MM.1S (cell line): ENCODE measurements at regions not wholly inside any gene's neighbourhood (a gene's known extent, or its start where the extent isn't known, plus 50 kb on each side); places are given as distances from the start of the nearest gene placed in this dataset.

Source experiments
- CTCF ChIP-seq: fragments of 300-600 bp; sonication (generic); IDR thresholded peaks from 2 replicates; pipeline ENCODE4 v1.5.1; 2016; ENCODE audit warnings: antibody characterized with exemption, low read length, mixed read lengths
- EZH2 ChIP-seq: fragments of 300-600 bp; sonication (generic); optimal IDR thresholded peaks from 2 replicates; pipeline ENCODE3; 2017; ENCODE audit warnings: low read depth, mild to moderate bottlenecking, antibody characterized with exemption, low read length, mixed read lengths

- TF ChIP-seq CTCF (peak; percentile 62), EZH2 (no peak)
Measured at GRCh38 chr2:203650860-203651613, 55.4 kb upstream of the CD28 start.
